Nephron (organoid): ENCODE measurements at regions not wholly inside any gene's neighbourhood (a gene's known extent, or its start where the extent isn't known, plus 50 kb on each side); places are given as distances from the start of the nearest gene placed in this dataset.

Source experiments
- H3K27ac Mint-ChIP-seq, 3 experiments: 2 replicates each; pipeline ENCODE4 v1.8.0; 2020; ENCODE audit warnings: mixed read lengths in 3 of 3, mild to moderate bottlenecking in 2 of 3, moderate library complexity in 1 of 3
- H3K27me3 Mint-ChIP-seq: 2 replicates; pipeline ENCODE4 v1.8.0; 2021; ENCODE audit warnings: low read depth, mild to moderate bottlenecking, moderate library complexity, mixed read lengths
- H3K36me3 Mint-ChIP-seq: 2 replicates; pipeline ENCODE4 v1.8.0; 2020; ENCODE audit warnings: low read depth, mixed read lengths
- H3K4me1 Mint-ChIP-seq: 2 replicates; pipeline ENCODE4 v1.8.0; 2020; ENCODE audit warnings: mixed read lengths
- H3K4me3 Mint-ChIP-seq, 3 experiments: 2 replicates each; pipeline ENCODE4 v1.8.0; 2020; ENCODE audit warnings: mild to moderate bottlenecking in 3 of 3, mixed read lengths in 3 of 3, moderate library complexity in 2 of 3
- H3K9me3 Mint-ChIP-seq: 2 replicates; pipeline ENCODE4 v1.8.0; 2020; ENCODE audit warnings: mixed read lengths
- TF ChIP-seq, protein P1 (sequence below), 3 experiments: fragments of 200-600 bp; sonication (generic); IDR thresholded peaks; one replicate each; pipeline ENCODE4 v1.5.0; 2021; ENCODE audit warnings: antibody characterized with exemption in 3 of 3; ENCODE audit not compliant: unreplicated experiment in 3 of 3

DNA sequence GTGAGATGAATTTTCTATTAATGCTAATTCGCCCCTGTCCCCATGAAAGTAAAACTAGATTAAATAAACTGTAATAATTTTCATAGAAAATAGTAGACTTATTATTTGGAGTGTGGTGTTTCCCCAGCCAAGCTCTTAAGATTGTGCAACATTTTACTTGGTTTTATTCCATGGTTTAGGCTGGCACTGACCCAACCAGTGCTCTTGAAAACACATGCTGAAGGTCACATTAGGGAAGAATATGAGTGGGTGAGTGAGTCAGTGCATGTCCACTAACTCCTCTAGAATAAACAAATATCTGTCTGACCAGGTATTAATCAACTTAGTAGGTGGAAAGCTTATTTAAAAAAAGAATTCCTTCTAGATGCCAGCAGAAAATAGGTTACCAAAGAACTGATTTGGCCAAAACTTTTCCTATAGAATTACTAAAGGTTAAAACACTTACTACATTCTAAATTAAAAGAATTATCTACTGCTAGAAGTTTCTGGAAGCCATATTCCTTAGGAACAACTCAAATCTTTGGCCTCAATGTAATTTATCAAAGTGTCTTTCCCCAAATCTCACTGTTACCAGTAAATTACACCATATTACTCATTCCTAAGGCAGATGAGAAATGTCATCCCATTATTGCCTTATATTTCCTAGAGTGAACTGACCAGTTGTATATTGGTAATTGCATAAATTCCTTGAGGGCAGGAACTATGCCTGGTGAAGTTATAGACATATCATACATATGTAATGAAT lies 89.7 kb upstream of the RGS1 start:
- H3K9me3 Mint-ChIP-seq = peaks cover 8% of the 10 kb centered on the region
- H3K27ac Mint-ChIP-seq = peak overlapping the region in 1 of 3 experiments; percentile 43
- H3K4me1 Mint-ChIP-seq = peaks cover 34% of the 10 kb centered on the region
- TF ChIP-seq, protein P1, sequence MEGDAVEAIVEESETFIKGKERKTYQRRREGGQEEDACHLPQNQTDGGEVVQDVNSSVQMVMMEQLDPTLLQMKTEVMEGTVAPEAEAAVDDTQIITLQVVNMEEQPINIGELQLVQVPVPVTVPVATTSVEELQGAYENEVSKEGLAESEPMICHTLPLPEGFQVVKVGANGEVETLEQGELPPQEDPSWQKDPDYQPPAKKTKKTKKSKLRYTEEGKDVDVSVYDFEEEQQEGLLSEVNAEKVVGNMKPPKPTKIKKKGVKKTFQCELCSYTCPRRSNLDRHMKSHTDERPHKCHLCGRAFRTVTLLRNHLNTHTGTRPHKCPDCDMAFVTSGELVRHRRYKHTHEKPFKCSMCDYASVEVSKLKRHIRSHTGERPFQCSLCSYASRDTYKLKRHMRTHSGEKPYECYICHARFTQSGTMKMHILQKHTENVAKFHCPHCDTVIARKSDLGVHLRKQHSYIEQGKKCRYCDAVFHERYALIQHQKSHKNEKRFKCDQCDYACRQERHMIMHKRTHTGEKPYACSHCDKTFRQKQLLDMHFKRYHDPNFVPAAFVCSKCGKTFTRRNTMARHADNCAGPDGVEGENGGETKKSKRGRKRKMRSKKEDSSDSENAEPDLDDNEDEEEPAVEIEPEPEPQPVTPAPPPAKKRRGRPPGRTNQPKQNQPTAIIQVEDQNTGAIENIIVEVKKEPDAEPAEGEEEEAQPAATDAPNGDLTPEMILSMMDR (IDR thresholded peaks at IDR 0.05; ENCODE audit: unreplicated experiment in 3 of 3) = no peak
- H3K36me3 Mint-ChIP-seq = no peaks in the 10 kb centered on the region
- H3K27me3 Mint-ChIP-seq = no peaks in the 10 kb centered on the region
- no peak overlapping the region for H3K4me3 Mint-ChIP-seq

DNA sequence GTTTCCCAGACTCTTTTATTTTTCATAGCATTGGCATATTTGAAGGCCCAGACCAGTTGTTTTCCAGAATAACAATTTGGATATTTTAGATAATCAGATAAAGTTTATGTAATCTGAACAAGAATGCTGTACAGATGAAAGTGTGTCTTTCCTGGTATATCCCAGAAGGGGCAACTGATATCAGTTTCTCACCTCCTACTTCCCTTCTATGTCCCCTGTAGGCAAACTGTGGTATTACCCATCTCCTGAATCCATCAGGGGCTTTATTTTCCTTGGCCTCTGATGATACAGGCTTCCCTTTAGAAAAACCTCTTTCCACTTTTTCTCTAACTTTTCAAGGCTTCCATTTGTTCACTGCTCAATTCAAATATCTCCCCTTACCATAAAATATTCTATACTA lies 87.5 kb upstream of the RGS1 start:
- TF ChIP-seq, protein P1 (IDR thresholded peaks at IDR 0.05; ENCODE audit: unreplicated experiment in 3 of 3) = peak in 2 of 3 experiments; percentile 12 to 15
- no peak overlapping the region for H3K4me3 Mint-ChIP-seq
- H3K27ac Mint-ChIP-seq = no peak overlapping the region
- H3K4me1 Mint-ChIP-seq = peaks cover 35% of the 10 kb centered on the region
- H3K27me3 Mint-ChIP-seq = no peaks in the 10 kb centered on the region
- no peaks in the 10 kb centered on the region for H3K36me3 Mint-ChIP-seq
- H3K9me3 Mint-ChIP-seq = peaks cover 8% of the 10 kb centered on the region

DNA sequence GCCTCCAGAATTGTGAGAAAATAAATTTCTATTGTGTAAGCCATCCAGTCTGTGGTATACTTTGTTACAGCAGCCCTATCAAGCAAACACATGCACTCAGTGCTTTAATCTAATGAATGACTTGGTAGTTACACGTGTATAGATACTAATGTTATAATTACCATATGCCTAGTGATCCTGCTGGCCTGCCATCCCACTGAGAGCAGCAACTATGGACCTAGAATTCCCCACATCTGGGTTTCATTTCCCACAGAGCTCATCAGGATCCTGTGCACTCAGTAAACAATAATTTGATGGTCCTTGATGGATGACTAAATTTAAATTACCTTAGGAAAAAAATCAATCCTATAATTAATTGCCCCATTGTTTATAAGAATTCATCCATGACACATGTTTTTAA lies 86.5 kb upstream of the RGS1 start:
- H3K9me3 Mint-ChIP-seq = peaks cover 4% of the 10 kb centered on the region
- H3K36me3 Mint-ChIP-seq = no peaks in the 10 kb centered on the region
- TF ChIP-seq, protein P1 (IDR thresholded peaks at IDR 0.05; ENCODE audit: unreplicated experiment in 3 of 3) = no peak
- peaks cover 35% of the 10 kb centered on the region for H3K4me1 Mint-ChIP-seq
- H3K27ac Mint-ChIP-seq = peak overlapping the region; percentile 53 to 93 (median 79)
- H3K4me3 Mint-ChIP-seq = no peak overlapping the region
- no peaks in the 10 kb centered on the region for H3K27me3 Mint-ChIP-seq

DNA sequence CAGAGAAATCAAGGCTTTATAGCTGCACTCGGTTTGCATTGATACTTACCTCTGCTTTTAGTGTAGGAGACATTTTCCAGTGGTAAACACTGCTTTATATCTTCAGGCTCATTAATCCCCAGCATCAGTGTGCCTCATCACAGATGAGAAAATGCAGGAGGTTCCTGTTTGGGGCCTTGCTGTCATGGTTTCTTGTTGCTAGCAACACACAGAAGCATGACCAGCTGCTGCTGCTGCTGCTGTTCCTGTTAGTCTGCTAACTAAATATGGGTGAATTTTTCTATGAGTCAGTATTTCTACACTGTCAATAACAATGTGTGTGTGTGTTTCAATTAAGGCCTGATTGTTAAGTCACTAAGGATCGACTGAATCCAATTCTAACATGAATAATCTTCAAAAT lies 85.8 kb upstream of the RGS1 start:
- Mint-ChIP-seq H3K27ac (peak overlapping the region; percentile 65 to 93 (median 79)), H3K36me3 (no peaks in the 10 kb centered on the region), H3K9me3 (peaks cover 4% of the 10 kb centered on the region), H3K4me1 (peaks cover 35% of the 10 kb centered on the region), H3K4me3 (no peak overlapping the region), H3K27me3 (no peaks in the 10 kb centered on the region)
- TF ChIP-seq, protein P1 (IDR thresholded peaks at IDR 0.05; ENCODE audit: unreplicated experiment in 3 of 3) = no peak

DNA sequence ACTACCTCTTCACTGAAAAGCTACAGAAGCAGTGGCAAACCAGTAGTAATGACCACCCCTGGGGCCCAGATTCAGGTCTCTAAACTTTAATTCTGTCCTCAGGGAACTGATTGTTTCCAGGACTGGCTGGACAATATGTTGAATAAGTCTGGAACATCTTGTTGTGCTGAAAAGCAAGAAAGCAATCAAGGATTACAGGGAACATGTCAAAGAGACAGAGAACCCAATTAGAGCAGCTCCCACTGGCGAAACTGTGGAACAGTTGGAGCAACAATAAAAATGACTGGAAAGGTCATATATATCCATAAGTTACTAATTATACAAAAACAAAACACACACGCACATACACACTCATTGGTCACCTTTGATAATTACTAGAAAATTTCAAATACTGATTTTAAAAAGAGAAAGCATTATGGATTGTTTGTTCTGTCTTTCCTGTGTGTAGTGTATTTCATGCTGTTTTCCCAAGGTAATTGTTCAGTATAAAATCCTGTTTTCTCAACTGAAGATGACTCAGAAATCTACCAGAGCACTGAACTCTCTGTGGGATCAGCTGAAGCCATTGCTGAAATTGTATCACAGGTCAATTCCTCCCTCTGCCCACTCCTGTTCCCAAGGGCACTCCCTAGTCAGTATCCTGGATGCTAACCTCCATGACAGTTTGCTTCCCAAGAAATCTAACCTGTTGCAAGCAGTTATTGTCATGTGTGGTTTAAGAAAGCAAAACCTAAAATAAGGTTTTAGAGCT lies 83.6 kb upstream of the RGS1 start:
- H3K27me3 Mint-ChIP-seq = no peaks in the 10 kb centered on the region
- TF ChIP-seq, protein P1 (IDR thresholded peaks at IDR 0.05; ENCODE audit: unreplicated experiment in 3 of 3) = no peak

More for the DNA sequence above, 83.6 kb upstream of the RGS1 start:
- Mint-ChIP-seq H3K9me3 (peaks cover 2% of the 10 kb centered on the region), H3K27ac (no peak overlapping the region), H3K4me3 (no peak overlapping the region), H3K4me1 (peaks cover 26% of the 10 kb centered on the region), H3K36me3 (no peaks in the 10 kb centered on the region)
